ENCODE measurements at regions not wholly inside any gene's neighbourhood (a gene's known extent, or its start where the extent isn't known, plus 50 kb on each side); places are given as distances from the start of the nearest gene placed in this dataset.

DNA sequence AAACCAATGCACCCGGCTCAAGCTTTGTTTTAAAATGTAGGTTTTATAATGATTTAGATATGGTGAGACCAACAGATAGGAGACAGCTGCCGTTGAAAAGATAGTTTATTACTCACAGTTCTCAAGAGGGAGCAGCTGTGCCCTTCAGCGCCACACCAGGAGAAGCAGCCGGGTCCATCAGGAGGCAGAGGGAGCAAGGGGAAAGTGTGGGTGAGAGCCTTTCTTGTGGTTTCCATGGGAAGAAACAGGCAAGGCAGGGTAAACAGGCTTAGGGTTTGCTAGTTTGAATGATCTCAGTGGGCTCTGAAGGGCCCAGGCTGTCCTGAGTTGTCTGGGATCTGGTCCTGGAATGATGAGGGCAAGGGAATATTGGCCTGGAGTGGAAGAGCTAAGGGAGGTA is 117.7 kb upstream of the PLCB4 start:
- TF ChIP-seq POLR2AphosphoS5 (IDR thresholded peaks at IDR 0.05), result no peak
- TF ChIP-seq POLR2A (IDR thresholded peaks at IDR 0.05), result no peak
- TF ChIP-seq, protein P1, sequence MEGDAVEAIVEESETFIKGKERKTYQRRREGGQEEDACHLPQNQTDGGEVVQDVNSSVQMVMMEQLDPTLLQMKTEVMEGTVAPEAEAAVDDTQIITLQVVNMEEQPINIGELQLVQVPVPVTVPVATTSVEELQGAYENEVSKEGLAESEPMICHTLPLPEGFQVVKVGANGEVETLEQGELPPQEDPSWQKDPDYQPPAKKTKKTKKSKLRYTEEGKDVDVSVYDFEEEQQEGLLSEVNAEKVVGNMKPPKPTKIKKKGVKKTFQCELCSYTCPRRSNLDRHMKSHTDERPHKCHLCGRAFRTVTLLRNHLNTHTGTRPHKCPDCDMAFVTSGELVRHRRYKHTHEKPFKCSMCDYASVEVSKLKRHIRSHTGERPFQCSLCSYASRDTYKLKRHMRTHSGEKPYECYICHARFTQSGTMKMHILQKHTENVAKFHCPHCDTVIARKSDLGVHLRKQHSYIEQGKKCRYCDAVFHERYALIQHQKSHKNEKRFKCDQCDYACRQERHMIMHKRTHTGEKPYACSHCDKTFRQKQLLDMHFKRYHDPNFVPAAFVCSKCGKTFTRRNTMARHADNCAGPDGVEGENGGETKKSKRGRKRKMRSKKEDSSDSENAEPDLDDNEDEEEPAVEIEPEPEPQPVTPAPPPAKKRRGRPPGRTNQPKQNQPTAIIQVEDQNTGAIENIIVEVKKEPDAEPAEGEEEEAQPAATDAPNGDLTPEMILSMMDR (IDR thresholded peaks at IDR 0.05), result no peak

Measured in breast epithelium (tissue), 3 donors.